ENCODE measurements at regions not wholly inside any gene's neighbourhood (a gene's known extent, or its start where the extent isn't known, plus 50 kb on each side); places are given as distances from the start of the nearest gene placed in this dataset.

DNA sequence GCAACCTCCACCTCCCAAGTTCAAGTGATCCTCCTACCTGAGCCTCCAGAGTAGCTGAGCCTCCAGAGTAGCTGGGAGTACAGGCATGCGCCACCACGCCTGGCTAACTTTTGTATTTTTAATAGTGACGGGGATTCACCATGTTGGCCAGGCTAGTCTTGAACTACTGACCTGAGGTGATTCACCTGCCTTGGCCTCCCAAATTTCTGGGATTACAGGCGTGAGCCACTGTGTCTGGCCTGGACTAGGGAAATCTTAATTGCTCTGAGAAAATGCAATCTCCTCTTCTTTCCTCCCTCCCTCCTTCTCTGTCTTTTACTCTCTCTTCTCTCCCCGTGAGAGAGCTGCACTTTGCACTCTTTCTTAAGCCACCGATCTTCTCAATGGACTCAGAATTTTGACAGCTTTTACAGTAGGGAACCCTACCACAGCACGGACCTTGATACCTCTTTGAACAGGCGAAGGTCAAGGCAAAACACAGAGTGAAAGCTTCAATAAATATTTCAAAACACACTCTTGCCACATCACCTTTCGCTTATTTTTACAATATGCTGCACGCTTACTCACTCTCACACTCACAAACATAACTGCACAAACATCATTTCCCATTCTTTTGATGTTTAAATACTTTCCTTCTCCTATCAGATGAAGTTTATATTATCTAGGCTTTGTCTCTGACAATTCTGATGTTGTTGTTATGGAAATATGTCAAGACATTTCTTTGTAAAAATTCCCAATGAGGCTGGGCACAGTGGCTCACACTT lies 173.4 kb upstream of the NRP1 start:
- ChIA-PET CTCF (interaction anchor here (1.4 kb wide), 1 partner anchor 10 kb away, joined by 3 read pairs; no protein-coding TSS in a partner anchor), POLR2A (no interaction called here)
- peaks cover 0 to 3% (median 0%) of the 10 kb centered on the region in 5 experiments for H3K27me3 ChIP-seq (replicated peaks in 2 of 5; ENCODE audit: control insufficient read depth in 4 of 5, insufficient read depth in 5 of 5, low read length in 4 of 5)
- 92% methylated on average over 10 of the region's 10 CpGs for WGBS (ENCODE audit: insufficient coverage)
- H3K9me3 ChIP-seq (ENCODE audit: control extremely low read depth in 1 of 5, control insufficient read depth in 4 of 5, insufficient read depth in 2 of 5, low read depth in 1 of 5, low read length in 4 of 5): no peaks in the 10 kb centered on the region
- no peak overlapping the region for H3K27ac ChIP-seq (ENCODE audit: insufficient read depth in 1 of 2, low read depth in 1 of 2, low read length in 2 of 2, poor library complexity in 1 of 2, severe bottlenecking in 2 of 2)
- H3K4me1 ChIP-seq (ENCODE audit: control extremely low read depth in 1 of 4, control insufficient read depth in 4 of 4, insufficient read depth in 4 of 4, low read length in 3 of 4): peaks cover 3 to 11% (median 5%) of the 10 kb centered on the region in 4 experiments
- no peaks in the 10 kb centered on the region for H3K36me3 ChIP-seq (ENCODE audit: control insufficient read depth in 4 of 4, insufficient read depth in 4 of 4, low read length in 3 of 4)
- no peak overlapping the region for H3K4me3 ChIP-seq (ENCODE audit: control insufficient read depth in 1 of 7, extremely low read depth in 1 of 7, insufficient read depth in 4 of 7, low read depth in 2 of 7, low read length in 6 of 7)
- no peak for DNase-seq

DNA sequence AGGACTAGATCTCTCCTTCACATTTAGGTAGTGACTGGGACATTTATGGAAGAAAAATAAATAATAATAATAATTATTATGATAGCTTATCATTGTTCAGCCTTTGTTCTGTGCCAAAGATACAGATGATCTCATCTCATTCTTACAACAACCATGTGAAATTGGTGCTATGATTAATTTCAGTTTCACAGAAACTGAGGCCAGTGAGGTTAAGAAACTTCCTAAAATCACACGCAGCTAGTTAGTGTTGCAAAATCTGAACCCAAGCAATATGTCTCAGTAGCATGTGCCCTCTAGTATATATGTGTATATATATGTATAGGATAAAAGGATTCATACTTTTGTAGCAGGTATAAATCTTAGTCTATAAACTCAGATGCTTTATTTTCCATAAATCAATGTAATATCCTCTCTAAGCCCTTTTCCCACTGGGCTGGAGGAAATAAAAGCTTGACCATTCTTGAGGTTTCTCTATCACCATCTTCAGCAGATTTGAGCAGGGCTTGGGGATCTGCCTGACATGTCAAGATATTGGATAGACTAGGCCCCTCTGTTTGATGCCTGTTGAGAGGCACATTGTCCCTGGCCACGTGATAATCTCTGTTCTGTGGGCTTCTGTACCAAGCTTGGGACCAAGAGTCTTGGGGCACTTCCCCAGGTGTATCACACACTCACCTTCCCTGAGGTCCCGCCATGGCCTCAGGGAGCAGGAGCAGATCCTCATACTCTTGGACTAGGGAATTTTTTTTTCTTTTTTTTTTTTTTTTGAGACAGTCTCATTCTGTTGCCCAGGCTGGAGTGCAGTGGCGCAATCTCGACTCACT lies 172.6 kb upstream of the NRP1 start:
- WGBS (ENCODE audit: insufficient coverage): 96% methylated on average over 3 of the region's 5 CpGs
- H3K9me3 ChIP-seq (ENCODE audit: control extremely low read depth in 1 of 5, control insufficient read depth in 4 of 5, insufficient read depth in 2 of 5, low read depth in 1 of 5, low read length in 4 of 5): peaks cover 0 to 1% (median 0%) of the 10 kb centered on the region in 5 experiments
- H3K27ac ChIP-seq (ENCODE audit: insufficient read depth in 1 of 2, low read depth in 1 of 2, low read length in 2 of 2, poor library complexity in 1 of 2, severe bottlenecking in 2 of 2): no peak overlapping the region
- peaks cover 0 to 3% (median 0%) of the 10 kb centered on the region in 5 experiments for H3K27me3 ChIP-seq (replicated peaks in 2 of 5; ENCODE audit: control insufficient read depth in 4 of 5, insufficient read depth in 5 of 5, low read length in 4 of 5)
- peaks cover 3 to 11% (median 5%) of the 10 kb centered on the region in 4 experiments for H3K4me1 ChIP-seq (ENCODE audit: control extremely low read depth in 1 of 4, control insufficient read depth in 4 of 4, insufficient read depth in 4 of 4, low read length in 3 of 4)
- ChIA-PET POLR2A (no interaction called here), CTCF (interaction anchor here (1.4 kb wide), 1 partner anchor 9 kb away, joined by 3 read pairs; no protein-coding TSS in a partner anchor)
- H3K36me3 ChIP-seq (ENCODE audit: control insufficient read depth in 4 of 4, insufficient read depth in 4 of 4, low read length in 3 of 4): no peaks in the 10 kb centered on the region
- DNase-seq: no peak
- no peak overlapping the region for H3K4me3 ChIP-seq (ENCODE audit: control insufficient read depth in 1 of 7, extremely low read depth in 1 of 7, insufficient read depth in 4 of 7, low read depth in 2 of 7, low read length in 6 of 7)

- Histone ChIP-seq H3K9me3 (ENCODE audit: control extremely low read depth in 1 of 5, control insufficient read depth in 4 of 5, insufficient read depth in 2 of 5, low read depth in 1 of 5, low read length in 4 of 5) (peaks cover 0 to 3% (median 0%) of the 10 kb centered on the region in 5 experiments), H3K4me3 (ENCODE audit: control insufficient read depth in 1 of 7, extremely low read depth in 1 of 7, insufficient read depth in 4 of 7, low read depth in 2 of 7, low read length in 6 of 7) (no peak overlapping the region), H3K36me3 (ENCODE audit: control insufficient read depth in 4 of 4, insufficient read depth in 4 of 4, low read length in 3 of 4) (no peaks in the 10 kb centered on the region), H3K4me1 (ENCODE audit: control extremely low read depth in 1 of 4, control insufficient read depth in 4 of 4, insufficient read depth in 4 of 4, low read length in 3 of 4) (peaks cover 3 to 11% (median 5%) of the 10 kb centered on the region in 4 experiments), H3K27ac (ENCODE audit: insufficient read depth in 1 of 2, low read depth in 1 of 2, low read length in 2 of 2, poor library complexity in 1 of 2, severe bottlenecking in 2 of 2) (no peak overlapping the region), H3K27me3 (replicated peaks in 2 of 5; ENCODE audit: control insufficient read depth in 4 of 5, insufficient read depth in 5 of 5, low read length in 4 of 5) (peaks cover 0 to 3% (median 0%) of the 10 kb centered on the region in 5 experiments)
- ChIA-PET CTCF (interaction anchor here (1.4 kb wide), 1 partner anchor 8 kb away, joined by 3 read pairs; no protein-coding TSS in a partner anchor), POLR2A (no interaction called here)
- no peak for DNase-seq
- WGBS (ENCODE audit: insufficient coverage): 100% methylated on average over 1 of the region's 2 CpGs
Measured at GRCh38 chr10:33506391-33506790, 171.9 kb upstream of the NRP1 start.

- H3K4me1 ChIP-seq (ENCODE audit: control extremely low read depth in 1 of 4, control insufficient read depth in 4 of 4, insufficient read depth in 4 of 4, low read length in 3 of 4): no peaks in the 10 kb centered on the region
- no peak for DNase-seq
- CTCF ChIA-PET: no interaction called here
Measured at GRCh38 chr10:33501161-33501560, 166.7 kb upstream of the NRP1 start.

GRCh38 chr10:33498391-33498891 lies 164.0 kb upstream of the NRP1 start:
- no peak for DNase-seq
- peaks cover 0 to 3% (median 0%) of the 10 kb centered on the region in 5 experiments for H3K9me3 ChIP-seq (ENCODE audit: control extremely low read depth in 1 of 5, control insufficient read depth in 4 of 5, insufficient read depth in 2 of 5, low read depth in 1 of 5, low read length in 4 of 5)
- 87% methylated on average over 3 of the region's 5 CpGs for WGBS (ENCODE audit: insufficient coverage)
- POLR2A ChIA-PET: no interaction called here
- H3K27ac ChIP-seq (ENCODE audit: insufficient read depth in 1 of 2, low read depth in 1 of 2, low read length in 2 of 2, poor library complexity in 1 of 2, severe bottlenecking in 2 of 2): no peak overlapping the region
- H3K4me1 ChIP-seq (ENCODE audit: control extremely low read depth in 1 of 4, control insufficient read depth in 4 of 4, insufficient read depth in 4 of 4, low read length in 3 of 4): no peaks in the 10 kb centered on the region
- H3K36me3 ChIP-seq (ENCODE audit: control insufficient read depth in 4 of 4, insufficient read depth in 4 of 4, low read length in 3 of 4): no peaks in the 10 kb centered on the region
- no peaks in the 10 kb centered on the region for H3K27me3 ChIP-seq (replicated peaks in 2 of 5; ENCODE audit: control insufficient read depth in 4 of 5, insufficient read depth in 5 of 5, low read length in 4 of 5)
- CTCF ChIA-PET: interaction anchor here (1.1 kb wide), 1 partner anchor 8 kb away, joined by 3 read pairs; no protein-coding TSS in a partner anchor
- no peak overlapping the region for H3K4me3 ChIP-seq (ENCODE audit: control insufficient read depth in 1 of 7, extremely low read depth in 1 of 7, insufficient read depth in 4 of 7, low read depth in 2 of 7, low read length in 6 of 7)

More at GRCh38 chr10:33501161-33501560, 166.7 kb upstream of the NRP1 start:
- H3K27ac ChIP-seq (ENCODE audit: insufficient read depth in 1 of 2, low read depth in 1 of 2, low read length in 2 of 2, poor library complexity in 1 of 2, severe bottlenecking in 2 of 2): no peak overlapping the region
- peaks cover 0 to 2% (median 0%) of the 10 kb centered on the region in 5 experiments for H3K27me3 ChIP-seq (replicated peaks in 2 of 5; ENCODE audit: control insufficient read depth in 4 of 5, insufficient read depth in 5 of 5, low read length in 4 of 5)
- WGBS (ENCODE audit: insufficient coverage): no CpG with 5 or more reads among the region's 1 CpG
- H3K36me3 ChIP-seq (ENCODE audit: control insufficient read depth in 4 of 4, insufficient read depth in 4 of 4, low read length in 3 of 4): no peaks in the 10 kb centered on the region
- H3K9me3 ChIP-seq (ENCODE audit: control extremely low read depth in 1 of 5, control insufficient read depth in 4 of 5, insufficient read depth in 2 of 5, low read depth in 1 of 5, low read length in 4 of 5): peaks cover 0 to 3% (median 0%) of the 10 kb centered on the region in 5 experiments
- H3K4me3 ChIP-seq (ENCODE audit: control insufficient read depth in 1 of 7, extremely low read depth in 1 of 7, insufficient read depth in 4 of 7, low read depth in 2 of 7, low read length in 6 of 7): no peak overlapping the region
- POLR2A ChIA-PET: no interaction called here

DNA sequence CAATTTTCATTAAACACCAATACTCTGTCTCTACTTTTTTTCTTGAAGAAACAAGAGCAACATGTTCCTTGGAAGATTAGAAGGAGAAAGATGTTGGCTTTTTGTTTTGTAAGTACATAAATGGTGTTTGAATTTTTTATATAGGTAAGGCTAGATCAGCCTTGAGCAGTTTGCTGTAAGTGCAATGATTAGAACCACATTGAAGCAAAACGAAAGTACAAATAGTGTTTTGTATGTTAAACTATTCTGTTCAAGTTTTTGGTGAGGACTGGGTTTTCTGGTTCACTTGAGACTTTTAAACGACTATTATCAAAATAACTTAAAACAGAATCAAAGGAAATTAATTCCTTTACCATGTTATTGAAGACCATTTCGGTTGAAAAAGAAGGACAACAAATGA lies 162.9 kb upstream of the NRP1 start:
- ChIA-PET CTCF (no interaction called here), POLR2A (no interaction called here)
- Histone ChIP-seq H3K27ac (ENCODE audit: insufficient read depth in 1 of 2, low read depth in 1 of 2, low read length in 2 of 2, poor library complexity in 1 of 2, severe bottlenecking in 2 of 2) (no peak overlapping the region), H3K36me3 (ENCODE audit: control insufficient read depth in 4 of 4, insufficient read depth in 4 of 4, low read length in 3 of 4) (no peaks in the 10 kb centered on the region), H3K4me1 (ENCODE audit: control extremely low read depth in 1 of 4, control insufficient read depth in 4 of 4, insufficient read depth in 4 of 4, low read length in 3 of 4) (no peaks in the 10 kb centered on the region), H3K4me3 (ENCODE audit: control insufficient read depth in 1 of 7, extremely low read depth in 1 of 7, insufficient read depth in 4 of 7, low read depth in 2 of 7, low read length in 6 of 7) (no peak overlapping the region), H3K27me3 (replicated peaks in 2 of 5; ENCODE audit: control insufficient read depth in 4 of 5, insufficient read depth in 5 of 5, low read length in 4 of 5) (no peaks in the 10 kb centered on the region), H3K9me3 (ENCODE audit: control extremely low read depth in 1 of 5, control insufficient read depth in 4 of 5, insufficient read depth in 2 of 5, low read depth in 1 of 5, low read length in 4 of 5) (peaks cover 0 to 3% (median 0%) of the 10 kb centered on the region in 5 experiments)
- 100% methylated on average over 1 of the region's 3 CpGs for WGBS (ENCODE audit: insufficient coverage)
- no peak for DNase-seq

Data from common myeloid progenitor, CD34-positive (primary cell).